Lower leg skin (tissue), 3 donors: ENCODE measurements at regions not wholly inside any gene's neighbourhood (a gene's known extent, or its start where the extent isn't known, plus 50 kb on each side); places are given as distances from the start of the nearest gene placed in this dataset.

Experiments used
- POLR2A ChIP-seq, 2 donors: fragments of 450-650 bp; IDR thresholded peaks; one replicate each; pipeline ENCODE4 v1.6.1; 2016 to 2017; ENCODE audit warnings: antibody characterized with exemption in 2 of 2, mild to moderate bottlenecking in 1 of 2, moderate library complexity in 1 of 2
- TF ChIP-seq, protein P1 (sequence below), 3 donors: fragments of 450-650 bp; IDR thresholded peaks; one replicate each; pipeline ENCODE4 v1.5.1; 2016; ENCODE audit warnings: antibody characterized with exemption in 3 of 3, mild to moderate bottlenecking in 3 of 3, moderate library complexity in 2 of 3

DNA sequence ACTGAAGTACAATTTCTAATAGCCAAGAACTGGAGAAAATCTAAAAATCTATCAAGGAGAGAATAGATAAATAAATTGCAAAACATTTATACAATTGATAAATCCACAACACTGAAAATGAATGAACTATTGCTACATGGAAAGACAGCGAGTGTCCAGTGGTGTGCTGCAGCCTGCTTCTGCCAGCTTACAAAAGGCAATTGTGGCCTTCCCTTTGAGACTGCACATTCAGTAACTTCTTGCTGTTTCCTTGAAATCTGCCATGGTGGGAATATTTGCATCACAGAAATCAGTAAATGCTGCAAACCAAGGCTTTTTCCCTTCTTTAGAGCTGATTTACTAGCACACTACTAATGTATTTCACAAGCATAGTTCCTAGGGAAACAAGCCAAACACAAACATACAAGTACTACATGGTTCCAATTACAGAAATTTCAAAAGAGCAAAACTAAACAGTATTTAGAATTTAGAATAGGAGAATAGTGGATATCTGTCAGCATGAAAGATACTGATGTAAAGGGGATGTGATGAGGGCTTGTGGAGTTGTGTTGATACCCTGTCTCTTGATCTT lies 76.9 kb upstream of the TRIM77 start:
- TF ChIP-seq, protein P1, sequence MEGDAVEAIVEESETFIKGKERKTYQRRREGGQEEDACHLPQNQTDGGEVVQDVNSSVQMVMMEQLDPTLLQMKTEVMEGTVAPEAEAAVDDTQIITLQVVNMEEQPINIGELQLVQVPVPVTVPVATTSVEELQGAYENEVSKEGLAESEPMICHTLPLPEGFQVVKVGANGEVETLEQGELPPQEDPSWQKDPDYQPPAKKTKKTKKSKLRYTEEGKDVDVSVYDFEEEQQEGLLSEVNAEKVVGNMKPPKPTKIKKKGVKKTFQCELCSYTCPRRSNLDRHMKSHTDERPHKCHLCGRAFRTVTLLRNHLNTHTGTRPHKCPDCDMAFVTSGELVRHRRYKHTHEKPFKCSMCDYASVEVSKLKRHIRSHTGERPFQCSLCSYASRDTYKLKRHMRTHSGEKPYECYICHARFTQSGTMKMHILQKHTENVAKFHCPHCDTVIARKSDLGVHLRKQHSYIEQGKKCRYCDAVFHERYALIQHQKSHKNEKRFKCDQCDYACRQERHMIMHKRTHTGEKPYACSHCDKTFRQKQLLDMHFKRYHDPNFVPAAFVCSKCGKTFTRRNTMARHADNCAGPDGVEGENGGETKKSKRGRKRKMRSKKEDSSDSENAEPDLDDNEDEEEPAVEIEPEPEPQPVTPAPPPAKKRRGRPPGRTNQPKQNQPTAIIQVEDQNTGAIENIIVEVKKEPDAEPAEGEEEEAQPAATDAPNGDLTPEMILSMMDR (IDR thresholded peaks at IDR 0.05) = no peak
- no peak for TF ChIP-seq POLR2A (IDR thresholded peaks at IDR 0.05)
